Keratinocyte (primary cell): ENCODE measurements at regions not wholly inside any gene's neighbourhood (a gene's known extent, or its start where the extent isn't known, plus 50 kb on each side); places are given as distances from the start of the nearest gene placed in this dataset.

Experiments
- DNase-seq: peaks from one replicate; pipeline ENCODE4 v3.0.0-alpha.2; 2011; ENCODE audit warnings: low read depth, missing footprints, low spot score
- FAIRE-seq: peaks from 2 replicates; lab custom pipeline; 2011; peaks lifted over from hg19 to GRCh38; lab: Jason Lieb, UNC
- H2AFZ ChIP-seq: 2 replicates; pipeline ENCODE4 v1.6.0; 2012; ENCODE audit warnings: low read length, control low read depth, inconsistent platforms; ENCODE audit not compliant: control insufficient read depth
- H3K27ac ChIP-seq: 2 replicates; pipeline ENCODE4 v1.5.1; 2011; ENCODE audit warnings: low read length; ENCODE audit not compliant: control insufficient read depth, insufficient read depth
- H3K27me3 ChIP-seq: 3 replicates; pipeline ENCODE4 v1.6.0; 2011; ENCODE audit warnings: low read length; ENCODE audit not compliant: control insufficient read depth, insufficient read depth; ENCODE audit errors: extremely low read depth
- H3K36me3 ChIP-seq, 2 experiments: 2 replicates in 1 of 2; 3 replicates in 1 of 2; pipeline ENCODE4 v1.5.1; 2011; ENCODE audit warnings: low read length in 2 of 2, mild to moderate bottlenecking in 1 of 2; ENCODE audit not compliant: control insufficient read depth in 2 of 2, insufficient read depth in 2 of 2; ENCODE audit errors: extremely low read depth in 1 of 2
- H3K4me1 ChIP-seq: 3 replicates; pipeline ENCODE4 v1.5.1; 2011; ENCODE audit warnings: low read length; ENCODE audit not compliant: control insufficient read depth, insufficient read depth; ENCODE audit errors: extremely low read depth
- H3K4me2 ChIP-seq: 3 replicates; pipeline ENCODE4 v1.6.0; 2011; ENCODE audit warnings: low read depth, low read length; ENCODE audit not compliant: control insufficient read depth, insufficient read depth; ENCODE audit errors: extremely low read depth
- H3K4me3 ChIP-seq, 3 experiments: fragments of 200-600 bp in 1 of 3; sonication (generic) in 1 of 3; 2 replicates in 2 of 3; 3 replicates in 1 of 3; pipeline ENCODE4 v1.5.1; 2011 to 2016; ENCODE audit warnings: low read length in 3 of 3, mild to moderate bottlenecking in 3 of 3, control low read depth in 2 of 3, inconsistent platforms in 1 of 3, low read depth in 1 of 3, mixed read lengths in 1 of 3, mixed run types in 1 of 3, moderate library complexity in 1 of 3; ENCODE audit not compliant: control insufficient read depth in 2 of 3, insufficient read depth in 2 of 3; ENCODE audit errors: extremely low read depth in 1 of 3
- H3K79me2 ChIP-seq: 2 replicates; pipeline ENCODE4 v1.6.0; 2012; ENCODE audit warnings: low read length; ENCODE audit not compliant: control insufficient read depth, insufficient read depth
- H3K9ac ChIP-seq: 3 replicates; pipeline ENCODE4 v1.6.0; 2011; ENCODE audit warnings: low read length; ENCODE audit not compliant: control insufficient read depth, insufficient read depth; ENCODE audit errors: extremely low read depth
- H3K9me1 ChIP-seq: 3 replicates; pipeline ENCODE4 v1.6.0; 2011; ENCODE audit warnings: low read length; ENCODE audit not compliant: control insufficient read depth, insufficient read depth; ENCODE audit errors: extremely low read depth
- H3K9me3 ChIP-seq: 2 replicates; pipeline ENCODE4 v1.5.1; 2012; ENCODE audit warnings: low read depth, low read length; ENCODE audit not compliant: control insufficient read depth
- H4K20me1 ChIP-seq: 3 replicates; pipeline ENCODE4 v1.6.0; 2011; ENCODE audit warnings: low read length; ENCODE audit not compliant: control insufficient read depth, insufficient read depth; ENCODE audit errors: extremely low read depth
- CTCF ChIP-seq, 3 experiments: IDR thresholded peaks in 1 of 3; conservative IDR thresholded peaks in 1 of 3; optimal IDR thresholded peaks in 1 of 3; 2 replicates in 2 of 3; 3 replicates in 1 of 3; pipeline versions ENCODE3 to v1.5.1; 2011; ENCODE audit warnings: low read length in 3 of 3, mild to moderate bottlenecking in 3 of 3, moderate library complexity in 2 of 3, control low read depth in 1 of 3, inconsistent platforms in 1 of 3; ENCODE audit not compliant: insufficient read depth in 2 of 3; ENCODE audit errors: extremely low read depth in 1 of 3
- EZH2 ChIP-seq: IDR thresholded peaks from one replicate; pipeline ENCODE4 v1.6.1; 2012; ENCODE audit warnings: inconsistent platforms, mild to moderate bottlenecking, low read length, moderate library complexity
- dilution Hi-C: fragments of 300-500 bp; cut with MboI; formaldehyde crosslinking; loops from one replicate; pipeline ENCODE4 v1.7.0; 2020; ENCODE audit warnings: low sequenced_read_pairs; ENCODE audit not compliant: extremely low pct_ligation_motif_present

GRCh38 chr1:79472067-79472656 is 465.6 kb upstream of the ADGRL4 start:
- Histone ChIP-seq H3K36me3 (no peaks in the 10 kb centered on the region), H4K20me1 (no peaks in the 10 kb centered on the region), H3K9ac (no peak overlapping the region), H3K27ac (no peak overlapping the region), H3K9me1 (no peaks in the 10 kb centered on the region), H3K4me3 (no peak overlapping the region), H3K9me3 (no peaks in the 10 kb centered on the region), H3K79me2 (no peaks in the 10 kb centered on the region), H2AFZ (no peak overlapping the region), H3K4me1 (no peaks in the 10 kb centered on the region), H3K27me3 (no peaks in the 10 kb centered on the region), H3K4me2 (no peak overlapping the region)
- TF ChIP-seq EZH2 (no peak), CTCF (optimal IDR thresholded peaks at IDR 0.05 in 1 of 3, IDR thresholded peaks at IDR 0.05 in 1 of 3, conservative IDR thresholded peaks at IDR 0.05 in 1 of 3; ENCODE audit: extremely low read depth in 1 of 3, insufficient read depth in 2 of 3, low read length in 3 of 3) (no peak)
- FAIRE-seq = no peak
- dilution Hi-C loops = no loop called here
- no peak for DNase-seq

- H3K9me1 ChIP-seq = no peaks in the 10 kb centered on the region
- dilution Hi-C loops = no loop called here
Measured at GRCh38 chr1:79469139-79469538, 462.6 kb upstream of the ADGRL4 start.

More at GRCh38 chr1:79469139-79469538, 462.6 kb upstream of the ADGRL4 start:
- H3K27ac ChIP-seq = no peak overlapping the region
- FAIRE-seq = no peak
- no peak overlapping the region for H3K4me2 ChIP-seq
- H3K4me3 ChIP-seq = no peak overlapping the region
- H3K9ac ChIP-seq = no peak overlapping the region
- H3K27me3 ChIP-seq = no peaks in the 10 kb centered on the region
- TF ChIP-seq EZH2 (no peak), CTCF (optimal IDR thresholded peaks at IDR 0.05 in 1 of 3, IDR thresholded peaks at IDR 0.05 in 1 of 3, conservative IDR thresholded peaks at IDR 0.05 in 1 of 3; ENCODE audit: extremely low read depth in 1 of 3, insufficient read depth in 2 of 3, low read length in 3 of 3) (no peak)
- H2AFZ ChIP-seq = no peak overlapping the region
- no peaks in the 10 kb centered on the region for H3K9me3 ChIP-seq
- DNase-seq = no peak
- no peaks in the 10 kb centered on the region for H4K20me1 ChIP-seq
- no peaks in the 10 kb centered on the region for H3K79me2 ChIP-seq
- H3K36me3 ChIP-seq = no peaks in the 10 kb centered on the region
- no peaks in the 10 kb centered on the region for H3K4me1 ChIP-seq
